ENCODE measurements at regions not wholly inside any gene's neighbourhood (a gene's known extent, or its start where the extent isn't known, plus 50 kb on each side); places are given as distances from the start of the nearest gene placed in this dataset.

- WGBS: 25% methylated on average over 10 of the region's 15 CpGs
- no peaks in the 10 kb centered on the region for H3K36me3 ChIP-seq
- H3K4me1 ChIP-seq: peaks cover 21% of the 10 kb centered on the region
- peak overlapping the region; percentile 46 for H3K4me3 ChIP-seq
- H3K9me3 ChIP-seq: no peaks in the 10 kb centered on the region
- peak; percentile 93 to 95 for DNase-seq (ENCODE audit: low spot score in 2 of 2)
- H3K27me3 ChIP-seq: no peaks in the 10 kb centered on the region
- peak overlapping the region; percentile 88 for H3K27ac ChIP-seq
- TF ChIP-seq EP300 (IDR thresholded peaks at IDR 0.05) (no peak), POLR2A (IDR thresholded peaks at IDR 0.05) (no peak), POLR2AphosphoS5 (IDR thresholded peaks at IDR 0.05) (peak in 2 of 3 donors; percentile 33 to 42)
These were observed 144.7 kb upstream of the SOX9 start for GRCh38 chr17:71976011-71976649.

- no peaks in the 10 kb centered on the region for H3K36me3 ChIP-seq
- no peak overlapping the region for H3K27ac ChIP-seq
- H3K9me3 ChIP-seq: no peaks in the 10 kb centered on the region
- peaks cover 21% of the 10 kb centered on the region for H3K4me1 ChIP-seq
- DNase-seq (ENCODE audit: low spot score in 2 of 2): no peak
- H3K4me3 ChIP-seq: no peak overlapping the region
- WGBS: 59% methylated on average over 4 of the region's 5 CpGs
- no peaks in the 10 kb centered on the region for H3K27me3 ChIP-seq
- TF ChIP-seq POLR2AphosphoS5 (IDR thresholded peaks at IDR 0.05) (no peak), POLR2A (IDR thresholded peaks at IDR 0.05) (no peak), EP300 (IDR thresholded peaks at IDR 0.05) (no peak), CTCF (IDR thresholded peaks at IDR 0.05) (no peak)
These were observed 142.4 kb upstream of the SOX9 start for GRCh38 chr17:71978435-71978834.

- H3K36me3 ChIP-seq: no peaks in the 10 kb centered on the region
- H3K27ac ChIP-seq: no peak overlapping the region
- TF ChIP-seq EP300 (IDR thresholded peaks at IDR 0.05) (no peak), POLR2AphosphoS5 (IDR thresholded peaks at IDR 0.05) (no peak)
- no peak overlapping the region for H3K4me3 ChIP-seq
- DNase-seq (ENCODE audit: low spot score in 2 of 2): no peak
- H3K4me1 ChIP-seq: peaks cover 17% of the 10 kb centered on the region
- H3K27me3 ChIP-seq: no peaks in the 10 kb centered on the region
- no peaks in the 10 kb centered on the region for H3K9me3 ChIP-seq
These were observed 140.6 kb upstream of the SOX9 start for GRCh38 chr17:71980171-71980570.

- no peak overlapping the region for H3K27ac ChIP-seq
- 67% methylated on average over 1 of the region's 3 CpGs for WGBS
These were observed 137.0 kb upstream of the SOX9 start for GRCh38 chr17:71983828-71984227.

GRCh38 chr17:71985111-71986039 lies 135.4 kb upstream of the SOX9 start:
- Histone ChIP-seq H3K27ac (peak overlapping the region; percentile 7), H3K4me3 (no peak overlapping the region), H3K9me3 (no peaks in the 10 kb centered on the region), H3K4me1 (peaks cover 27% of the 10 kb centered on the region), H3K36me3 (no peaks in the 10 kb centered on the region), H3K27me3 (no peaks in the 10 kb centered on the region)
- WGBS: 53% methylated on average over 3 of the region's 3 CpGs
- no peak for DNase-seq (ENCODE audit: low spot score in 2 of 2)
- TF ChIP-seq POLR2AphosphoS5 (IDR thresholded peaks at IDR 0.05) (no peak), POLR2A (IDR thresholded peaks at IDR 0.05) (no peak), CTCF (IDR thresholded peaks at IDR 0.05) (no peak), EP300 (IDR thresholded peaks at IDR 0.05) (no peak)

More at GRCh38 chr17:71983828-71984227, 137.0 kb upstream of the SOX9 start:
- Histone ChIP-seq H3K4me3 (no peak overlapping the region), H3K4me1 (peaks cover 25% of the 10 kb centered on the region), H3K9me3 (no peaks in the 10 kb centered on the region), H3K36me3 (no peaks in the 10 kb centered on the region), H3K27me3 (no peaks in the 10 kb centered on the region)
- TF ChIP-seq EP300 (IDR thresholded peaks at IDR 0.05) (no peak), POLR2AphosphoS5 (IDR thresholded peaks at IDR 0.05) (no peak), CTCF (IDR thresholded peaks at IDR 0.05) (no peak), POLR2A (IDR thresholded peaks at IDR 0.05) (no peak)
- no peak for DNase-seq (ENCODE audit: low spot score in 2 of 2)

- Histone ChIP-seq H3K36me3 (no peaks in the 10 kb centered on the region), H3K4me1 (peaks cover 27% of the 10 kb centered on the region), H3K9me3 (no peaks in the 10 kb centered on the region), H3K4me3 (no peak overlapping the region), H3K27ac (no peak overlapping the region), H3K27me3 (no peaks in the 10 kb centered on the region)
- WGBS: 94% methylated on average over 1 of the region's 1 CpG
- TF ChIP-seq EP300 (IDR thresholded peaks at IDR 0.05) (no peak), CTCF (IDR thresholded peaks at IDR 0.05) (no peak), POLR2AphosphoS5 (IDR thresholded peaks at IDR 0.05) (no peak), POLR2A (IDR thresholded peaks at IDR 0.05) (no peak)
- no peak for DNase-seq (ENCODE audit: low spot score in 2 of 2)
These were observed 133.9 kb upstream of the SOX9 start for GRCh38 chr17:71986886-71987285.
